ENCODE measurements at regions not wholly inside any gene's neighbourhood (a gene's known extent, or its start where the extent isn't known, plus 50 kb on each side); places are given as distances from the start of the nearest gene placed in this dataset.

DNA sequence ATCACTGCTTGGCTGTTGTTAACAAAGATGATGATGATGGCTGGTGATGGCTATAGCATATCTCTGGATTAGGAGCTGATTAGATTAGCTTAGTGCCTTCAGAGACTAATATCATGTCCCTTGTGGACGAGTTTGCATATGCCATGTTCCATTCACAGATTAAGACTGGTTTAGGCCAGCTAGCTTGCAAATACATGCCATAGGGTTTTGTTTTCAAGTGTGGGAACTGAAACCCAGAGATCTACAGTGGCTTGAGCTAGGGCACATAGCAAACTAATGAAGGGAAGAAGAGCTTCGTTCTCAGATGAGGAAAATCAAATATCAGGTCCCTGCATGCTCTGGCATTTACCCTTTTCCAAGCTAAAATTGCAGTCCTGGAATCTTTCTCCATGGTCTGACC, 492.3 kb downstream of the MAGEE1 start (continued):
- TF ChIP-seq JAZF1 (CRISPR knock-in tag; IDR thresholded peaks at IDR 0.05) (no peak), EMX1 (CRISPR knock-in tag; IDR thresholded peaks at IDR 0.05) (no peak), ZNF121 (CRISPR knock-in tag; IDR thresholded peaks at IDR 0.05) (no peak)
- TF ChIP-seq, protein P1, sequence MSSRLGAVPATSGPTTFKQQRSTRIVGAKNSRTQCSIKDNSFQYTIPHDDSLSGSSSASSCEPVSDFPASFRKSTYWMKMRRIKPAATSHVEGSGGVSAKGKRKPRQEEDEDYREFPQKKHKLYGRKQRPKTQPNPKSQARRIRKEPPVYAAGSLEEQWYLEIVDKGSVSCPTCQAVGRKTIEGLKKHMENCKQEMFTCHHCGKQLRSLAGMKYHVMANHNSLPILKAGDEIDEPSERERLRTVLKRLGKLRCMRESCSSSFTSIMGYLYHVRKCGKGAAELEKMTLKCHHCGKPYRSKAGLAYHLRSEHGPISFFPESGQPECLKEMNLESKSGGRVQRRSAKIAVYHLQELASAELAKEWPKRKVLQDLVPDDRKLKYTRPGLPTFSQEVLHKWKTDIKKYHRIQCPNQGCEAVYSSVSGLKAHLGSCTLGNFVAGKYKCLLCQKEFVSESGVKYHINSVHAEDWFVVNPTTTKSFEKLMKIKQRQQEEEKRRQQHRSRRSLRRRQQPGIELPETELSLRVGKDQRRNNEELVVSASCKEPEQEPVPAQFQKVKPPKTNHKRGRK (CRISPR knock-in tag; IDR thresholded peaks at IDR 0.05; ENCODE audit: borderline replicate concordance), result no peak

DNA sequence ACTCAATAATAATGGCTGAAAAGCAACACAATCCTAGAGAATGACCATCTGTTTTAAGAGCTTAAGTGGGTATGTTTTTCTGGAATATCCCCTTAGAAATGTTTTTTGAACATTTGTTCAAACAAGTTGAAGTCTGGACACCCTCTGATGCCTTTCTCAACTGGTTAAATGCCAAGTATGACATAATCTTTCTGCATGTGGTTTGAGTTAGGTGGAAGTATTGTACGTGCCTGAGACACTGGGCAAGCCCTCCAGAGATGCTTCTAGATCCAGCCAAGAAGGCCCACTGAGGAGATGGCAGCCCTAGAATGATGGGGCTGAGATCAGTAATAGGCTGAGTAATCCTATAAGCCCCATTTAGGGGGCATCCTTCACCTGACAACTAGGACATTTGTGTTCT, 493.1 kb downstream of the MAGEE1 start:
- CTCF ChIA-PET, result no interaction called here
- no peak overlapping the region for H3K4me3 Mint-ChIP-seq
- H3K27me3 Mint-ChIP-seq (ENCODE audit: low read depth), result no peaks in the 10 kb centered on the region
- ATAC-seq (no peak), DNase-seq (ENCODE audit: low spot score) (no peak)
- H3K4me1 Mint-ChIP-seq, result peaks cover 10% of the 10 kb centered on the region
- peaks cover 10% of the 10 kb centered on the region for H3K9me3 Mint-ChIP-seq
- H3K27ac Mint-ChIP-seq, result no peak overlapping the region
- TF ChIP-seq FOXP4 (CRISPR knock-in tag; IDR thresholded peaks at IDR 0.05), result no peak
- no peak for TF ChIP-seq ATF1 (CRISPR knock-in tag; IDR thresholded peaks at IDR 0.05)
- no peak for TF ChIP-seq SOX15 (CRISPR knock-in tag; IDR thresholded peaks at IDR 0.05)
- TF ChIP-seq NFATC4 (CRISPR knock-in tag; IDR thresholded peaks at IDR 0.05), result no peak
- no peak for TF ChIP-seq ZSCAN18 (CRISPR knock-in tag; IDR thresholded peaks at IDR 0.05)
- TF ChIP-seq, protein P2, sequence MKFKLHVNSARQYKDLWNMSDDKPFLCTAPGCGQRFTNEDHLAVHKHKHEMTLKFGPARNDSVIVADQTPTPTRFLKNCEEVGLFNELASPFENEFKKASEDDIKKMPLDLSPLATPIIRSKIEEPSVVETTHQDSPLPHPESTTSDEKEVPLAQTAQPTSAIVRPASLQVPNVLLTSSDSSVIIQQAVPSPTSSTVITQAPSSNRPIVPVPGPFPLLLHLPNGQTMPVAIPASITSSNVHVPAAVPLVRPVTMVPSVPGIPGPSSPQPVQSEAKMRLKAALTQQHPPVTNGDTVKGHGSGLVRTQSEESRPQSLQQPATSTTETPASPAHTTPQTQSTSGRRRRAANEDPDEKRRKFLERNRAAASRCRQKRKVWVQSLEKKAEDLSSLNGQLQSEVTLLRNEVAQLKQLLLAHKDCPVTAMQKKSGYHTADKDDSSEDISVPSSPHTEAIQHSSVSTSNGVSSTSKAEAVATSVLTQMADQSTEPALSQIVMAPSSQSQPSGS (CRISPR knock-in tag; IDR thresholded peaks at IDR 0.05; ENCODE audit: borderline replicate concordance, low read depth), result no peak
- TF ChIP-seq IRF2 (CRISPR knock-in tag; IDR thresholded peaks at IDR 0.05; ENCODE audit: borderline replicate concordance, low read depth), result no peak
- TF ChIP-seq ATF6 (CRISPR knock-in tag; IDR thresholded peaks at IDR 0.05), result no peak
- TF ChIP-seq ZNF425 (CRISPR knock-in tag; conservative IDR thresholded peaks at IDR 0.05), result no peak
- TF ChIP-seq RORB (CRISPR knock-in tag; IDR thresholded peaks at IDR 0.05), result no peak
- no peak for TF ChIP-seq FOXJ3 (CRISPR knock-in tag; IDR thresholded peaks at IDR 0.05; ENCODE audit: borderline replicate concordance)
- no peak for TF ChIP-seq JAZF1 (CRISPR knock-in tag; IDR thresholded peaks at IDR 0.05)
- TF ChIP-seq, protein P3, sequence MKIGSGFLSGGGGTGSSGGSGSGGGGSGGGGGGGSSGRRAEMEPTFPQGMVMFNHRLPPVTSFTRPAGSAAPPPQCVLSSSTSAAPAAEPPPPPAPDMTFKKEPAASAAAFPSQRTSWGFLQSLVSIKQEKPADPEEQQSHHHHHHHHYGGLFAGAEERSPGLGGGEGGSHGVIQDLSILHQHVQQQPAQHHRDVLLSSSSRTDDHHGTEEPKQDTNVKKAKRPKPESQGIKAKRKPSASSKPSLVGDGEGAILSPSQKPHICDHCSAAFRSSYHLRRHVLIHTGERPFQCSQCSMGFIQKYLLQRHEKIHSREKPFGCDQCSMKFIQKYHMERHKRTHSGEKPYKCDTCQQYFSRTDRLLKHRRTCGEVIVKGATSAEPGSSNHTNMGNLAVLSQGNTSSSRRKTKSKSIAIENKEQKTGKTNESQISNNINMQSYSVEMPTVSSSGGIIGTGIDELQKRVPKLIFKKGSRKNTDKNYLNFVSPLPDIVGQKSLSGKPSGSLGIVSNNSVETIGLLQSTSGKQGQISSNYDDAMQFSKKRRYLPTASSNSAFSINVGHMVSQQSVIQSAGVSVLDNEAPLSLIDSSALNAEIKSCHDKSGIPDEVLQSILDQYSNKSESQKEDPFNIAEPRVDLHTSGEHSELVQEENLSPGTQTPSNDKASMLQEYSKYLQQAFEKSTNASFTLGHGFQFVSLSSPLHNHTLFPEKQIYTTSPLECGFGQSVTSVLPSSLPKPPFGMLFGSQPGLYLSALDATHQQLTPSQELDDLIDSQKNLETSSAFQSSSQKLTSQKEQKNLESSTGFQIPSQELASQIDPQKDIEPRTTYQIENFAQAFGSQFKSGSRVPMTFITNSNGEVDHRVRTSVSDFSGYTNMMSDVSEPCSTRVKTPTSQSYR (CRISPR knock-in tag; IDR thresholded peaks at IDR 0.05), result no peak
- no peak for TF ChIP-seq ATF3 (CRISPR knock-in tag; conservative IDR thresholded peaks at IDR 0.05)
- peaks cover 4% of the 10 kb centered on the region for H3K36me3 Mint-ChIP-seq
- POLR2A ChIA-PET, result no interaction called here

Measured in WTC11 (cell line).